ENCODE measurements at regions not wholly inside any gene's neighbourhood (a gene's known extent, or its start where the extent isn't known, plus 50 kb on each side); places are given as distances from the start of the nearest gene placed in this dataset.
"Not testable (repeated sequence)": the region's sequence is repeated elsewhere in the genome, so short reads cannot be mapped to it uniquely, and the experiment has no call there.

DNA sequence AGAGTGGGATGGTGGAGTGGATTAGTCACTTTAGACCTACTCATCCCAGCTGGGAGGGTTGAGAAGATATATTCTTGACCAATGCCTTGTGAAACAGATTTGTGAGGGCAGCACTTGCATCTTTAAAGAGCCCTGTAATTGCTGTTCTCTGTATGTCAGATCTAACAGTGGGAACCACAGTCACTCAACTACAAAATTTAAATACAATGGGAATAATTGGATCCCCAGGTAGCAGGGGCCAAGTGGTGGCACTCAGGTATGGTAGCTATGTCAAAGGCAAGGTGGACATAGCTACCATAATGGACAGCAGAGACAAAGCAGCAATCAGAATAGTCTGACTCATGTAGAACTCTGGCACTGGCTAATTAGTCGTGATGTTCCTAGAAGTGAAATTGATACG, 559.6 kb downstream of the PTPRU start:
- not testable (repeated sequence) for TF ChIP-seq POLR2A (IDR thresholded peaks at IDR 0.05; ENCODE audit: low read length); GATA1 (IDR thresholded peaks at IDR 0.05; ENCODE audit: low read depth, low read length)

All from erythroblast (primary cell).